Mammary epithelial cell (primary cell): ENCODE measurements at regions not wholly inside any gene's neighbourhood (a gene's known extent, or its start where the extent isn't known, plus 50 kb on each side); places are given as distances from the start of the nearest gene placed in this dataset.
"Not testable (repeated sequence)": the region's sequence is repeated elsewhere in the genome, so short reads cannot be mapped to it uniquely, and the experiment has no call there.

ENCODE experiments used
- CTCF ChIP-seq, 2 donors: IDR thresholded peaks in 1 of 2; conservative IDR thresholded peaks in 1 of 2; 2 replicates each; pipeline ENCODE4 v1.5.1; 2011 to 2012; ENCODE audit warnings: inconsistent platforms in 2 of 2, low read length in 2 of 2, mild to moderate bottlenecking in 2 of 2, control low read depth in 1 of 2, low read depth in 1 of 2; ENCODE audit not compliant: insufficient read depth in 1 of 2; ENCODE audit errors: extremely low read depth in 1 of 2
- EZH2 ChIP-seq: IDR thresholded peaks from 2 replicates; pipeline ENCODE4 v1.6.1; 2012; ENCODE audit warnings: low read length, inconsistent platforms, borderline replicate concordance

GRCh38 chr21:9775877-9776276, 745.5 kb upstream of the TPTE start:
- TF ChIP-seq CTCF (conservative IDR thresholded peaks at IDR 0.05 in 1 of 2, IDR thresholded peaks at IDR 0.05 in 1 of 2; ENCODE audit: extremely low read depth in 1 of 2, insufficient read depth in 1 of 2, low read depth in 1 of 2, low read length in 2 of 2); EZH2: not testable (repeated sequence)
